Activated CD8-positive, alpha-beta memory T cell treated with anti-CD3 and anti-CD28 coated beads, Interleukin-2, amount 50 U/mL, for 48 hours (primary cell): ENCODE measurements at regions not wholly inside any gene's neighbourhood (a gene's known extent, or its start where the extent isn't known, plus 50 kb on each side); places are given as distances from the start of the nearest gene placed in this dataset.
A peak's percentile ranks its signal among the peaks of the same experiment; 100 is the strongest.

Experiments
- DNase-seq: peaks from one replicate; pipeline ENCODE4 v3.0.0-alpha.2; 2020

DNA sequence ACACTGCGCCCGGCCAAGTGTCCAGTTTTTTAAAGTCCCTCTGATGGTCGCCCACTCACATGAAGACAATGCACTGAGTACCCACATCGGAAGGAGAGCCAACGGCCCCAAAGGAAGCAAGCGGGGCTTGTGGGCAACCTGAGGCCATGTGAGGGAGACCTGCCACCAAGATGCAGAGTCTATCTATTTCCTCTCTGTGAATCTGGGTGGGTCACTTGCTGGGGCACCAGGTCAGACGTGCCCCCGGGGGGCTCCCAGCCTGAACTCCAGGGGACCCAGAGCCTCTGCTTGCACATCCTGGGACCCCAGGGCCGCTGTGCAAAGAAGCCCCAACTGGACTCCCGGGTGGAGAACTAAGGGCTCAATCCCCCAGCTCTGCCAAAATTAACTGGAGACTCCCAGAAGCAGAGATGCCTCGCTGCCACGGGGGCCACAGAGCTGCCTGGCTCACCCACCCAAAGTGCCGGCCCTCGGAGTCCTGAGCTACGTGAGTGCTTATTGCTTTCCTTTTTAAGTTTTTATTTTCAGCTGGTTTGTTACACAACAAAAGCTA is 106.4 kb downstream of the BRD1 start:
- no peak for DNase-seq

GRCh38 chr22:49720279-49720959 is 107.3 kb downstream of the BRD1 start:
- no peak for DNase-seq

GRCh38 chr22:49719046-49719445 is 108.6 kb downstream of the BRD1 start:
- DNase-seq, result peak; percentile 13

- peak; percentile 20 for DNase-seq
Observed at GRCh38 chr22:49718396-49718795, 109.3 kb downstream of the BRD1 start.

GRCh38 chr22:49717322-49717919 is 110.3 kb downstream of the BRD1 start:
- DNase-seq, result peak; percentile 28

GRCh38 chr22:49716441-49716840 is 111.2 kb downstream of the BRD1 start:
- no peak for DNase-seq

DNA sequence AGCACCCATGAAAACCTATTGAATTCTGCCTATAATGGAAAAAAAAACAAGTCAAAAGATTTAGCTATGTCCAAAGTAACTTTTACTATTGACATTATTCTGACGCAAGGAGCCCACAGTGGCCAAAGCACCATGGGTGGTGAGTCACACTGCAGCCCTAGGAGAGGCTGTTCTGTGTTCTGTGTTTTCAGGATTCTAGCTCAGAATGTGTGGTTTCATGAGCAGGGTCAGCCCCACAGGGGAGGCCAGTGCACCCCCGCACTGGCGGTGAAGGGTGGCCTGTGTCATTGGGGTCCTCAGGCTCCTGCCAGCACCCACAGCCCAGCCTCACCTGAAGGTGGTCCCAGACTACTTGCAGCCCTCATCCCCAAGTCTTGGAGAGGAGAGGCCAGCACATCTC is 112.2 kb downstream of the BRD1 start:
- DNase-seq, result no peak

GRCh38 chr22:49713003-49713402 is 114.7 kb downstream of the BRD1 start:
- DNase-seq, result no peak

GRCh38 chr22:49712195-49712791 is 115.4 kb downstream of the BRD1 start:
- no peak for DNase-seq

DNA sequence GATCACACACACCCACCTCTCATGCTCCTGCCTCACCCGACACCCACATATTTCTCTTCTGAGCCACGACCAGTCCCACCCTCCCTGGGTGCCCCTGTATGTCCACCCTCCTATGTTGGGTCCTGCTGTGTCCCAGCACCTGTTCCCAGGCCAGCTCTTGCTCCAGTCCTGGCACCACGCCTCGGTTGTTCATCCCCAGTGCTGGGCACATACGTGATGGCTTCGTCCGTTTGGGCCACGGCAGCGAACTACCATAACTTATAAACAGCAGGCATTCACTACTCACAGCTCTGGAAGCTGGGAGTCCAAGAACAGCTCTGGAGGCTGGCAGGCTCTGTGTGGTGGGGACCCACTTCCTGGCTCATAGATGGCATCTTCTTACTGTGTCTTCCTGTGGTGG is 116.9 kb downstream of the BRD1 start:
- DNase-seq, result no peak

DNA sequence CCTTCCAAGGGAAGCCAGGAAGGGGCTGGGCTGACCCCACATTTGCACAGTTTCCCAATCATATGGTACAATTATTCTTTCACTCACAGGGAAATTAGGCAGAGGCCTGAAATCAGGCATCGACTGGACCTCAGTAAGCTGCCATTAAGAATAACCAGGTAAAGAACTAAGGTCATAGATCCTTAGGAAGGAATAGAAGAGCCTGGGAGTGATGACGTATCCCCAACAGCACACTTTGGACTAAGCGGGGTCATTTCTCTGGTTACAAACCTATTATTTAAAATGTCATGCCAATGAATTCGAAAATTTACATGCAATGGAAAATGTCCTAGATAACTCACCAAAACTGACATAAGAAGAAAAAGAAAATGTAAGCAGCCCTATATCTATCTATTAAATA is 118.2 kb downstream of the BRD1 start:
- no peak for DNase-seq

GRCh38 chr22:49705972-49706352 is 121.7 kb downstream of the BRD1 start:
- no peak for DNase-seq

GRCh38 chr22:49705216-49705971 is 122.3 kb downstream of the BRD1 start:
- DNase-seq, result no peak

GRCh38 chr22:49704345-49705215 is 123.1 kb downstream of the BRD1 start:
- peak; percentile 44 for DNase-seq

DNA sequence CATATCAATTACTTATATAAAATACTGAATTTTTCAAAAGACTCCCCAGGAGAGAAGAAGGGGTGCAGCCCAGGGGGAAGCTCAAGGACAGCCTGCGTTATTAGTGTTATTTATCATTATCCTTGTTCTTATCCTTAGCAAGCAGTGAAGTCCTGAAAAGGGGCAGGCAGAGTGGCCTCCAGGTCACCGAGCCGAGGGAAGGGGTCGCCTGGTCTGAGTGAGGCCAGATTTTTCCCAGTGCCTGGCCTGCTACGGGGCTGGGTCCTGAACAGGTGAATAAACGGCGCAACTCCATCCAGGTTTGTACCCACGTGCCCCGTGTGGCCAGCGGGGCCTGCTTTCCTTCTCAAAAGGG is 123.7 kb downstream of the BRD1 start:
- peak; percentile 26 for DNase-seq

DNA sequence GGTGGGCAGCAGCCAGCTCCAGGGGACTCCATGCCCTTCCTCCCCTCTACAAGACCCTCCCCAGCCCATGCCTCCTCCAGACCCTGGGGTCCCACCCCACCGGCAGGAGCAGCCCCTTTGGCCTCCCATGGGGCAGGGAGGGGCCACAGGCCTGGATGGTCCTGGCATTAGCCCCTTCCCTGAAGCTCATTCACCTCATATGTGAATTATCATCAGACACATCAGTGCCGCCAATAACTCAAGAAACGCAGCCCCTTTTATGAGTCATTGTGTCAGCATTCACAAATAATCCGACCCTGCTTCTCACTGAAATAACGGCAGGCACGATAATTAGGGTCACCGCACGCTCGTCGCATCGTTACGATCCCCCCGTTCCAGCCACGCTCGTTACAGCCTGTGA is 124.2 kb downstream of the BRD1 start:
- DNase-seq, result peak; percentile 38

DNA sequence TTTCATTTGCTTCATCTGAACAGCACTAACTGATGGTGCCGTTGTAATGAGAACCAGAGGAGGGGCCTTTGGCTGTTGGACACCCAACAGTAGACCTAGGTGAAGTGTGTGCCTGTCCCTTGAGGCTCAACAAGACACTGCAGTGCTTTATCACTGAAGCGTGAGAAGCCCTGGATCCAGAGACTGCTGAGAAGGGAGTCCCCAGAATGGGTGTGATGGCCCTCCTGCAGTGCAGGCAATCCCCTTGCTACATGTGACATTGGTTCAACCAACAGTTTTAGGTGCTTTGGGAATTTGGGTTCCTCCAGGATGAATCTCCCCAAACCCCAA is 125.6 kb downstream of the BRD1 start:
- peak; percentile 39 for DNase-seq

DNA sequence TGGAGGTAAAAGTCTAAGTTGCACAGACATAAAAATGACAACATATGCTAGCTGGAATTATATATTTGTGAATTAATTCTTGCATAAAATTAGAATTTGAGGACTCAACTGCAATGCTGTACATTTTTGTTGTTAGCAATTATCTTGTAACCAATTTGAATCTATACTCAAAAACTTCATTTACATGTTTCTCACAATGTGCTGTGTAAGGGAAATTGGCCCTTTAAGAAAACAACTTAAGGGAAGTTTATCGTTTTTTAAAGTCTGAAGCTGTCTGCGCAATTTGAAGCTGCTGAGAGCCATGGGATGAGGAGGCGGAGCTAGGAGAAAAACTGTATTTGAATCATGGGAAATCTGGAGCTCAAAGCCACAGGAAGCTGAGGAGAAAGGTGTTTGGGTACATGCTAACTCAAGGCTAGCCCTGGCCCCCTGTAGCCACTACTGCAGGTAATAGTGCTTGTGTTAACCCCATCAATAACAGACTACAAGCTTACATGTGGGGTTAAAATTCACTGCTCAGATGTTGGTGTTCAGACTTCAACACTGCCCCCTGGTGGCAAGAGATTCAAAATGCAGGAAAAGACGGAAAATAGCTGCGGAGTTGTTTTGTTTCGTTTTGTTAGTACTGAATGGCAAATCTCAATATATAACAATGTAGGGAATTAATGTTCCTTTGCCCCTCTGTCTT is 126.1 kb downstream of the BRD1 start:
- peak; percentile 58 for DNase-seq

GRCh38 chr22:49699928-49700498 is 127.7 kb downstream of the BRD1 start:
- DNase-seq, result peak; percentile 12

DNA sequence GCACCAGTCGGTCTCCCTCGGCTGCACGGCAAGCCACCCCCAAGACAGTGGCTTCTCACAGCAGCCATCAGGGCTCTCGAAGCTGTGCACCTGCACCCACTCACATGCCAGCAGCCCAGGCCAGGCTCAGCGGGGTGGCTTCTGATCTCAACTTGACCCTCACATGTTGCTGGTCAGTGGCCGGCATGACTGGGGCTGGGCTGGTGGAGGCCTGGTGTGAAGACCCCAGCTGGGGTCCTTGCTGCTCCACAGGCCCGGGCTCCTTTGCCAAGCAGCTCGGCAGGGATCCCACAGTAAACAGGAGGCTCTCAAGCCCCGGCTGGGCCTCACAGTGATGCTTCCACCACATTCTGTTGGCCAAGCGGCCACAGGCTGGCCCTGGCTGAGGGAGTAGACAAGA is 128.2 kb downstream of the BRD1 start:
- peak; percentile 30 for DNase-seq

DNA sequence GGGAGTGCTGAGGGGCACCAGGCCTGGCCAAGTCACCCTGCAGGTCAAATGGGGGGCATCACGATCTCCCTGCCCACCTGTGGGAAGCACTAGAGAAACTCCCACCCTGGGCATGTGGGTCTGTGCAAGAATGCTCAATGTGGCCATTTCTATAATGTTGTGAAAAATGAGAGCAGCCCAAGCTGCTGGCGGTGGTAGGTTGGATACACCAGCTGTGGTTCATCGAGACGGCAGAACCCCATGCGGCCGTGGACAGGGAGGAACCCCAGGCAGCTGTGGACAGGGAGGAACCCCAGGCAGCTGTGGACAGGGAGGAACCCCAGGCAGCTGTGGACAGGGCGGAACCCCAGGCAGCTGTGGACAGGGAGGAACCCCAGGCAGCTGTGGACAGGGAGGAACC is 129.1 kb downstream of the BRD1 start:
- DNase-seq, result peak; percentile 18

GRCh38 chr22:49697047-49697446 is 130.6 kb downstream of the BRD1 start:
- no peak for DNase-seq
